ENCODE measurements at regions not wholly inside any gene's neighbourhood (a gene's known extent, or its start where the extent isn't known, plus 50 kb on each side); places are given as distances from the start of the nearest gene placed in this dataset.
"Not testable (repeated sequence)": the region's sequence is repeated elsewhere in the genome, so short reads cannot be mapped to it uniquely, and the experiment has no call there.

DNA sequence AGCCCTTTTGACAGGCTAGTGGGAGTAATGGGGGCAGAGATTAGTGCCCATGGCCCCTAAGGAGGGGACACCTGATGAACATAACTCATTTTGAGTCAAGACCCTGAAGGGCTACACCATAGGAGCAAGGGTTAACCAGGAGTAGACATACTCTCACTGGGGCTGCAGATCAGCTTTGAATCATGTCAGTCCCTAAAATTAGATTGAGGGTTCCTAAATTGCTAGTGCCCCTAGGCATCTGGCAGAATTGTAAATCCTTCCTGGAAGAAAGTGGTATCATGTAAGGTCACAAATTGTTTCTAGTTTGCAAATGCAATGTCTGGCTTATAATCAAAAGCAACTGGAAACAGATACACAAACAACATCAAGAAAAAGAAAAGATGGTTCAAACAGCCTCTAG, 52.1 kb upstream of the LRRC37A2 start:
- CTCF ChIA-PET; H3K27ac Mint-ChIP-seq (ENCODE audit: unreplicated experiment); H3K27me3 Mint-ChIP-seq (ENCODE audit: unreplicated experiment); H3K36me3 Mint-ChIP-seq (ENCODE audit: insufficient read depth, unreplicated experiment); intact Hi-C loops (cut with micrococcal nuclease; ENCODE audit: unreplicated experiment); DNase-seq; H3K4me3 Mint-ChIP-seq (ENCODE audit: low read depth, unreplicated experiment); BruUV-seq (replicated peaks); H3K9me3 Mint-ChIP-seq (ENCODE audit: low read depth, unreplicated experiment); H3K4me1 Mint-ChIP-seq (ENCODE audit: low read depth, unreplicated experiment): not testable (repeated sequence)

DNA sequence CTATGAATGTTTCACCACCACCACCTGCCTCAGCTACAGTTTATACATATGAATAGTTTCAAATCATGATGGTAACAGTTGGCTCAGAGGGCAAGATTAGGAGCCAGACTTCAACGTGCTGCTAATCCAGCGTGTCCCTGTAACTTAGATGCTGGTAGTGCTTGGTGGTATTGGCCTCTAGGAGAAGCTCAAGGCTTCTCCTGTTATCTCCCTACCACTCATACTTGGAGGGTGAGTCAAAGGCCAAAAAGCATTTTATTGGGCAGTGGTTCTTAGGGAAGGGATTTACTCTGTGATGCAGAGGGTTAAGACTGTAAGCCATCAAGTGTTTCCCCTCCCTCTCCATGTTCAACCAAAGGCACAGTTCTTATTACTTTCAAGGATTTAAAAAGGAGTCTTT, 57.2 kb upstream of the LRRC37A2 start:
- BruUV-seq (replicated peaks); H3K36me3 Mint-ChIP-seq (ENCODE audit: insufficient read depth, unreplicated experiment); H3K27me3 Mint-ChIP-seq (ENCODE audit: unreplicated experiment); intact Hi-C loops (cut with micrococcal nuclease; ENCODE audit: unreplicated experiment); CTCF ChIA-PET; H3K9me3 Mint-ChIP-seq (ENCODE audit: low read depth, unreplicated experiment); DNase-seq; H3K4me3 Mint-ChIP-seq (ENCODE audit: low read depth, unreplicated experiment); H3K4me1 Mint-ChIP-seq (ENCODE audit: low read depth, unreplicated experiment); H3K27ac Mint-ChIP-seq (ENCODE audit: unreplicated experiment): not testable (repeated sequence)

DNA sequence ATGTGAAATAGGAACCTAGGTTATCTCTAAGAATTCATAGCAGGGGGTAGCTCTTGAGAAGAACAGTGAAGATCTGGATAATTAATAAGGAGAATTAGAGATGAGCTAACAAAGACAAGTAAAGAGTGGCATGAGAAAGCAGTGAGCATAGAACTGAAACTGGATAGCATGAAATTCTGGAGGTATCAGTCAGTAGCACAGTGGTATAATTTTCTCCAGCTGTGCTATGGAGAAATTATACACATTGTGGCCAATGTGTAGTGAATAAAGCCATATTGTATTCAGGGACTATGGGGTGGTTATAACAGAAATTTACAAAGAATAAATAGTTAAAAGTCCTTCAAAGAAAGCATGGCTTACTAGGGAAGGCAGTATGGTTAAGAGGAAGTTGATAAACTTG, 57.7 kb upstream of the LRRC37A2 start:
- intact Hi-C loops (cut with micrococcal nuclease; ENCODE audit: unreplicated experiment); H3K36me3 Mint-ChIP-seq (ENCODE audit: insufficient read depth, unreplicated experiment); DNase-seq; H3K4me3 Mint-ChIP-seq (ENCODE audit: low read depth, unreplicated experiment); H3K4me1 Mint-ChIP-seq (ENCODE audit: low read depth, unreplicated experiment); CTCF ChIA-PET; H3K27me3 Mint-ChIP-seq (ENCODE audit: unreplicated experiment); BruUV-seq (replicated peaks); H3K9me3 Mint-ChIP-seq (ENCODE audit: low read depth, unreplicated experiment); H3K27ac Mint-ChIP-seq (ENCODE audit: unreplicated experiment): not testable (repeated sequence)

DNA sequence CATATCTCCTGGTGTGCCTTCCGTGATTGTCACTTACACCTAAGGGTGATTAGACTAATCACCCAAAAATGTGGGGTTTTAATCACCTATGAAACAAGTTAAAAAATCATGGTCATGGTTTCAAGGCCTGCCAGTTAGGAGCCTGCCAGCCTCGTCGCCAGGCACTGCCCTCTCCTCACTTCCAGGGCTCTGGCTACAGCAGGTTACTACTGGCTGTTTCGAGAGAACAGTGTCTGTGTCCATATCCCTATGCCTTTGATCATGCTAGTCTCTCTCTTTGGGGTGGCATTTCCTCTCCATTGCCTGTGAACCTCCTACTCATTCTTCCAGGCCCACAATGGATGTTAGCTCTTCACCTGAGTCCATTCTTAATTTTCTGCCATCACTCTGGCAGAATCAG, 59.2 kb upstream of the LRRC37A2 start:
- H3K4me3 Mint-ChIP-seq (ENCODE audit: low read depth, unreplicated experiment); BruUV-seq (replicated peaks); H3K9me3 Mint-ChIP-seq (ENCODE audit: low read depth, unreplicated experiment); CTCF ChIA-PET; H3K27me3 Mint-ChIP-seq (ENCODE audit: unreplicated experiment); H3K27ac Mint-ChIP-seq (ENCODE audit: unreplicated experiment); DNase-seq; intact Hi-C loops (cut with micrococcal nuclease; ENCODE audit: unreplicated experiment); H3K36me3 Mint-ChIP-seq (ENCODE audit: insufficient read depth, unreplicated experiment); H3K4me1 Mint-ChIP-seq (ENCODE audit: low read depth, unreplicated experiment): not testable (repeated sequence)

DNA sequence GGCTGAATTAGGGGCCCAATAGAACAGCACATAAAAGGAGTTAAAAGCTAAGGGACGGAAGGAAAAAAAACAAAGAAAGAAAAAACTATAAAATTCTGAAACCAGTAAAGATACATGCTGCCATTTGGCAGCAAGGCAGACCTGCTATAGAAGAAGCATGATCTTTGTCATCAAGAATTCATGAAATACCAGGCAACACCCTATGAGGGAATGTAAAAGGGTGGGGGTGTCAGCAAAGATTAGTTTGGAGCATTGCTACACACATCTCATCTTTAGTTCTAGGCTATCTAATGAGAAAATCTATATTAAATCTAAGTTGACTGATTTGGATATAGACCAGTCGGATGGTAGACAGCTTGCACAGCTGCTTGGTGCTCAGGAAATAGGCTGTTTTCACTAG, 66.4 kb upstream of the LRRC37A2 start:
- H3K4me3 Mint-ChIP-seq (ENCODE audit: low read depth, unreplicated experiment); H3K27me3 Mint-ChIP-seq (ENCODE audit: unreplicated experiment); intact Hi-C loops (cut with micrococcal nuclease; ENCODE audit: unreplicated experiment); H3K27ac Mint-ChIP-seq (ENCODE audit: unreplicated experiment); H3K36me3 Mint-ChIP-seq (ENCODE audit: insufficient read depth, unreplicated experiment); CTCF ChIA-PET; BruUV-seq (replicated peaks); H3K4me1 Mint-ChIP-seq (ENCODE audit: low read depth, unreplicated experiment); H3K9me3 Mint-ChIP-seq (ENCODE audit: low read depth, unreplicated experiment); DNase-seq: not testable (repeated sequence)

DNA sequence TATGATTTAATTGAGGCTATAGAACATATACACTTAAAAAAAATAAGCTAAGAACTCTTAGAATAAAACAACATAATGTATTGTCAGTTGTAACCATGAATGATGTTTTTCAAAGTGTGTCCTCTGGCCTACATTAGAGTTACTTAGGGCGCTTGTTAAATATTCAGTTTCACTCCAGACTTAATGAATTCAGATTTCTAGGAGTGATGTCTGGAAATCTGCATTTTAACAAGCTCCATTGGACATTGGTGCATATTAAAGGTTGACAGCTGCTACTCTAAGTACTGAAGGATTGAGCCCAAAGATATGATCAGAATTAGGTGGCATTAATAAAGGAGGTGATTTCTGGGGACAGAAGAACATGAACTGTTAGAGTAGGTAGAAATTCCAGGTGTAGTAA, 66.9 kb upstream of the LRRC37A2 start:
- H3K36me3 Mint-ChIP-seq (ENCODE audit: insufficient read depth, unreplicated experiment); CTCF ChIA-PET; H3K9me3 Mint-ChIP-seq (ENCODE audit: low read depth, unreplicated experiment); H3K4me1 Mint-ChIP-seq (ENCODE audit: low read depth, unreplicated experiment); H3K27ac Mint-ChIP-seq (ENCODE audit: unreplicated experiment); H3K4me3 Mint-ChIP-seq (ENCODE audit: low read depth, unreplicated experiment); DNase-seq; intact Hi-C loops (cut with micrococcal nuclease; ENCODE audit: unreplicated experiment); BruUV-seq (replicated peaks); H3K27me3 Mint-ChIP-seq (ENCODE audit: unreplicated experiment): not testable (repeated sequence)

DNA sequence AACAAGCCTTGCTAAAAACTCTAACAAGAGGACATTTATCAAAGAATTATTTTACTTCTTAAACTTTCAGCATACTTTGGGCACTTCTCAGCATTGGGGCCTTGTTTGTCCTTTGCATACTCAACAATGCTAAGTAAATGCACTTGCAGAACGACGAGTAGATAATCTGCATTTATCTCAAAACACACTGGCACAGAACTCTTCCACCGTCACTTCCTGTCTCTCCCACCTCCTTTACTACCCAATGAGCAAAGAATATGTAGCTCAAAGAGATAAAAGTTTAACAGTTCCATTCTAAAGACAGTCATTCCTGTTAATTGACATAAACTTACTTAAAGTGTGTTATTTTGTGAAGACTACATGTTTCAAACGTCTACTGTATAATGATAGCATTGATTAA, 70.1 kb upstream of the LRRC37A2 start:
- H3K4me3 Mint-ChIP-seq (ENCODE audit: low read depth, unreplicated experiment); H3K27ac Mint-ChIP-seq (ENCODE audit: unreplicated experiment); H3K4me1 Mint-ChIP-seq (ENCODE audit: low read depth, unreplicated experiment); intact Hi-C loops (cut with micrococcal nuclease; ENCODE audit: unreplicated experiment); H3K9me3 Mint-ChIP-seq (ENCODE audit: low read depth, unreplicated experiment); BruUV-seq (replicated peaks); H3K27me3 Mint-ChIP-seq (ENCODE audit: unreplicated experiment); CTCF ChIA-PET; H3K36me3 Mint-ChIP-seq (ENCODE audit: insufficient read depth, unreplicated experiment); DNase-seq: not testable (repeated sequence)

DNA sequence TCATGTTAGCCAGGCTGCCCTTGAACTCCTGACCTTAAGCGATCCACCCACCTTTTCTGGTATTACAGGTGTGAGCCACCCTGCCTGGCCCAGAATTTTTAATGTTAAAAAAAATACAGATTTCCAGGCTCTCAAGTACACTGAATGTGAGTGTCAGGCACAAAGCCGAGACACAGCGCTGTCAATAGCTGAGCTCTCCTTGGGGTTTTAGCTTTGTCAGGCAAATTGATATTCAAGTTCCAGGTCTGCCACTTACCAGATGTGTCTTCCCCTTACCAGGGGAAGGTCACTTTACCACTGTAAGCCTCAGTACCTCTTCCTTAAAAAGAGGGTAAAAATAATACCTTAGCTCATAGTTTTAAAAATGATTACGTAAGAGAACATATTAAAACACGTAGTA, 71.6 kb upstream of the LRRC37A2 start:
- H3K9me3 Mint-ChIP-seq (ENCODE audit: low read depth, unreplicated experiment); H3K36me3 Mint-ChIP-seq (ENCODE audit: insufficient read depth, unreplicated experiment); H3K4me1 Mint-ChIP-seq (ENCODE audit: low read depth, unreplicated experiment); BruUV-seq (replicated peaks); intact Hi-C loops (cut with micrococcal nuclease; ENCODE audit: unreplicated experiment); H3K27me3 Mint-ChIP-seq (ENCODE audit: unreplicated experiment); CTCF ChIA-PET; H3K27ac Mint-ChIP-seq (ENCODE audit: unreplicated experiment); DNase-seq; H3K4me3 Mint-ChIP-seq (ENCODE audit: low read depth, unreplicated experiment): not testable (repeated sequence)

DNA sequence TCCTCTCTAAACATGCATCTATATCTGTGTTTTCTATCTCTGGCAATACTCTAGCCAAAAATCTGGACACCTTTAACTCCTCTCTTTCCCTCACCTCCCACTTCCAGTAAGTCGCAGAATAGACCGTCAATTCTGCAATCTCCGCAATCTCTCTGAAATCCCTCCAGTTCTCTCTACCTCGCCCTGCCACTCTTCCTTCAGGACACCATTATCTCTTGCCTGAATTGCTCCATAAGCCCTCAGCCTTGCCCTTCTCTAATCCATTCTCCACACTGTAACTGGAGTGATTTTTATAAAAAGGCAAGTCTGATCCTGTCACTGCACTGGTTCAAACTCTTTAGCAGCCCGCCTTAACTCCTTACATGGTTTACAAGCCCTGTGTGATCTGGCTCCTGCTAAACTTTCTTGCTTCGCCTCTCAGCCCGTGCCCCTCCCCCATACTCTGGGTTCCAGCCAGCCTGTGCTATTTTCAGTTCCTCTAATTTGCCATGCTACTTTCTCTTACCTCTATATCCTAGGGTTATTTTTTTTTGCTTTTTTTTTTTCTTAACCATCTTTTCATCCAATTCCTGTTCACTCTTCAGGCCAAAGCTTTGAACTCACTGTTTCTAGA, 73.0 kb upstream of the ARL17B start:
- H3K4me3 Mint-ChIP-seq (ENCODE audit: low read depth, unreplicated experiment); H3K27ac Mint-ChIP-seq (ENCODE audit: unreplicated experiment); DNase-seq; H3K27me3 Mint-ChIP-seq (ENCODE audit: unreplicated experiment); intact Hi-C loops (cut with micrococcal nuclease; ENCODE audit: unreplicated experiment); H3K4me1 Mint-ChIP-seq (ENCODE audit: low read depth, unreplicated experiment); CTCF ChIA-PET; H3K9me3 Mint-ChIP-seq (ENCODE audit: low read depth, unreplicated experiment); H3K36me3 Mint-ChIP-seq (ENCODE audit: insufficient read depth, unreplicated experiment); BruUV-seq (replicated peaks): not testable (repeated sequence)

DNA sequence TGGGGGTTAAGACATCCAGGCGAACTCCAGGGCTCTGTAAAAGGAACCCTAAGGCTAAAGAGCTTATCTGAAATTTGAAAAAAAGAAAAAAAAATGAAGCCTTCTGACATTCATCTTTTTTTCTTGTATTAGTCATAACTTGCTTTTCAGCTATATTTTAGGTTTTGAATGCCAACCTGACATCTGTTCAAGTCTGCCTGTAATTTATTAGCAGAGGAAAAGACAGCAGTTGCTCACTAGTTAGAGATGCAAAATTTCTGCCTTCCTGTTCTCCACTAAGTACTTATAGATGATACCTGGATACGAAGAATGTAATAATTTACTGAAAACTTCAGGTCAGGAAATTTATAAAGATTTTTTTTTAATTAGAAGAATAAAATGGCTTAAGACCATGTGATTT, 68.7 kb upstream of the ARL17B start:
- intact Hi-C loops (cut with micrococcal nuclease; ENCODE audit: unreplicated experiment); CTCF ChIA-PET; H3K9me3 Mint-ChIP-seq (ENCODE audit: low read depth, unreplicated experiment); H3K27ac Mint-ChIP-seq (ENCODE audit: unreplicated experiment); DNase-seq; H3K27me3 Mint-ChIP-seq (ENCODE audit: unreplicated experiment); H3K4me3 Mint-ChIP-seq (ENCODE audit: low read depth, unreplicated experiment); BruUV-seq (replicated peaks); H3K36me3 Mint-ChIP-seq (ENCODE audit: insufficient read depth, unreplicated experiment); H3K4me1 Mint-ChIP-seq (ENCODE audit: low read depth, unreplicated experiment): not testable (repeated sequence)

DNA sequence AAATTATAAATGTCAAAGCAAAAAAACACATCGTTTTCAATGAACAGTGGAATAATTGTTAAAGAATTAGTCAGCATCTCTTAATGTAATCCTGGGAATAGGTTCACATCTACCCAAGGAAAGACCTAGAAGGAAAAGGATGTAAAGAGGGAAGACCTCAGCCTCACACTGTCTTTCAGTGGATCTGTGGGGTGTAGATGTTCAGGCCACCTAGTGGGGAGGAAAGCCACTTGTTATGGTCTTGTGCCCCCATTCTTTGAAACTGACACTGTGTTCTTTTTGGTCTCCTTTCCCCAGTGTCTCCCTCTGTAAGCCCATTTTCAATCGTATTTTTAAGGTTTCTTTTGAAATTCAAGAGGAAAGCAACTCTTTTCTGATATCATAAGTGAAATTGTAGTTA, 68.1 kb upstream of the ARL17B start:
- H3K4me1 Mint-ChIP-seq (ENCODE audit: low read depth, unreplicated experiment); H3K27ac Mint-ChIP-seq (ENCODE audit: unreplicated experiment); DNase-seq; CTCF ChIA-PET; BruUV-seq (replicated peaks); H3K27me3 Mint-ChIP-seq (ENCODE audit: unreplicated experiment); H3K4me3 Mint-ChIP-seq (ENCODE audit: low read depth, unreplicated experiment); H3K9me3 Mint-ChIP-seq (ENCODE audit: low read depth, unreplicated experiment); intact Hi-C loops (cut with micrococcal nuclease; ENCODE audit: unreplicated experiment); H3K36me3 Mint-ChIP-seq (ENCODE audit: insufficient read depth, unreplicated experiment): not testable (repeated sequence)

Measured in Calu3 (cell line).